HepG2 (cell line): ENCODE measurements at regions not wholly inside any gene's neighbourhood (a gene's known extent, or its start where the extent isn't known, plus 50 kb on each side); places are given as distances from the start of the nearest gene placed in this dataset.
"Not testable (repeated sequence)": the region's sequence is repeated elsewhere in the genome, so short reads cannot be mapped to it uniquely, and the experiment has no call there.

Experiments used
- ATAC-seq: fragments of 200-7000 bp; cut with Tn5 transposase; 3 replicates; pipeline ENCODE4 v1.9.1; 2020; ENCODE audit warnings: mild to moderate bottlenecking, moderate library complexity
- BruUV-seq: library from RNA; stranded (reverse); fragments of 400-500 nt; replicated peaks from 2 replicates; lab custom pipeline; 2021; lab: Mats Ljungman, UMichigan
- CTCF ChIA-PET: fragments of 300-600 bp; formaldehyde crosslinking; extraction: SDS; loops from one replicate; lab custom pipeline; 2021; ENCODE audit warnings: low total read pairs, inconsistent platforms, low intra/inter-chr PET ratio; lab: Yijun Ruan, JAX
- POLR2A ChIA-PET: fragments of 350-600 bp; sonication (Branson Sonifier 250); formaldehyde crosslinking; loops from one replicate; lab custom pipeline; 2020; ENCODE audit warnings: antibody characterized with exemption, inconsistent platforms; lab: Yijun Ruan, JAX
- DNase-seq: peaks from one replicate; pipeline ENCODE4 v3.0.0-alpha.2; 2015; ENCODE audit warnings: low spot score
- FAIRE-seq: peaks from 3 replicates; lab custom pipeline; 2011; peaks lifted over from hg19 to GRCh38; lab: Jason Lieb, UNC
- H2AFZ ChIP-seq: one replicate; pipeline ENCODE4 v1.6.1; 2011; ENCODE audit warnings: low read length, inconsistent platforms
- H3K27ac ChIP-seq: fragments of 300-600 bp; 3 replicates; pipeline ENCODE4 v1.8.0; 2011; ENCODE audit warnings: mixed run types, mild to moderate bottlenecking, mixed read lengths, low read length, inconsistent platforms; ENCODE audit not compliant: insufficient read depth; ENCODE audit errors: extremely low read length
- H3K27me3 ChIP-seq, 2 experiments: fragments of 200-600 bp in 1 of 2; 2 replicates in 1 of 2; 3 replicates in 1 of 2; pipeline versions ENCODE4 v1.6.0 to v1.8.0; 2011; ENCODE audit warnings: low read length in 2 of 2, mild to moderate bottlenecking in 2 of 2, moderate library complexity in 2 of 2, inconsistent platforms in 1 of 2; ENCODE audit not compliant: insufficient read depth in 2 of 2, control insufficient read depth in 1 of 2
- H3K36me3 ChIP-seq, 2 experiments: fragments of 200-600 bp in 1 of 2; replicated peaks in 1 of 2; 2 replicates in 1 of 2; 3 replicates in 1 of 2; pipeline versions ENCODE4 v1.5.1 to v1.8.0; 2011; ENCODE audit warnings: low read length in 2 of 2, inconsistent platforms in 1 of 2; ENCODE audit not compliant: insufficient read depth in 2 of 2, control insufficient read depth in 1 of 2
- H3K4me1 ChIP-seq: 2 replicates; pipeline ENCODE4 v1.5.1; 2012; ENCODE audit warnings: low read length, inconsistent platforms; ENCODE audit not compliant: insufficient read depth
- H3K4me2 ChIP-seq: 2 replicates; pipeline ENCODE4 v1.6.0; 2011; ENCODE audit warnings: low read depth, low read length, inconsistent platforms
- H3K4me3 ChIP-seq, 3 experiments: fragments of 200-600 bp in 1 of 3; sonication (generic), shearing (Covaris generic) in 1 of 3; replicated peaks in 1 of 3; 2 replicates each; pipeline ENCODE4 v1.5.1; 2011 to 2016; ENCODE audit warnings: low read length in 3 of 3, inconsistent platforms in 2 of 3, low read depth in 2 of 3, mild to moderate bottlenecking in 2 of 3, control low read depth in 1 of 3, mixed read lengths in 1 of 3; ENCODE audit not compliant: insufficient read depth in 1 of 3
- H3K79me2 ChIP-seq: one replicate; pipeline ENCODE4 v1.6.1; 2011; ENCODE audit warnings: low read length, inconsistent platforms; ENCODE audit not compliant: insufficient read depth
- H3K9ac ChIP-seq: 2 replicates; pipeline ENCODE4 v1.6.0; 2011; ENCODE audit warnings: mild to moderate bottlenecking, low read depth, low read length, inconsistent platforms; ENCODE audit not compliant: insufficient read depth
- H3K9me3 ChIP-seq: 2 replicates; pipeline ENCODE4 v1.5.1; 2012; ENCODE audit warnings: mild to moderate bottlenecking, low read length
- H4K20me1 ChIP-seq: 2 replicates; pipeline ENCODE4 v1.6.0; 2011; ENCODE audit warnings: inconsistent platforms, mild to moderate bottlenecking, low read length, moderate library complexity; ENCODE audit not compliant: insufficient read depth
- KAT7 ChIP-seq: IDR thresholded peaks from 2 replicates; pipeline ENCODE4 v1.6.1; 2018; ENCODE audit warnings: borderline replicate concordance, missing compliant biosample characterization
- THAP8 ChIP-seq: sonication (generic); formaldehyde crosslinking; IDR thresholded peaks from 2 replicates; pipeline ENCODE4 v1.5.1; 2020; ENCODE audit warnings: missing genetic modification reagents, mild to moderate bottlenecking, borderline replicate concordance
- ZBTB2 ChIP-seq: sonication (generic); formaldehyde crosslinking; IDR thresholded peaks from 2 replicates; pipeline ENCODE4 v1.8.0; 2022; ENCODE audit warnings: low read depth, missing genetic modification reagents
- ZNF589 ChIP-seq: sonication (generic); formaldehyde crosslinking; conservative IDR thresholded peaks from 2 replicates; pipeline ENCODE4 v1.8.0; 2022; ENCODE audit warnings: mild to moderate bottlenecking, moderate library complexity, missing genetic modification reagents
- ZNF615 ChIP-seq: sonication (generic); formaldehyde crosslinking; IDR thresholded peaks from 2 replicates; pipeline ENCODE4 v1.5.0; 2020; ENCODE audit warnings: mild to moderate bottlenecking, missing genetic modification reagents, borderline replicate concordance
- WGBS: methylation state at CpG from one replicate; pipeline ENCODE4 v1.1.6; 2017; ENCODE audit warnings: low lambda C conversion rate; 5-methylcytosine and 5-hydroxymethylcytosine counted together
- in situ Hi-C: cut with HindIII; loops from 2 replicates; pipeline ENCODE4 v1.10.0; 2017; ENCODE audit warnings: low pct_unique_long_range_greater_than_20kb; ENCODE audit not compliant: extremely low pct_ligation_motif_present
- intact Hi-C: fragments of 100-400 bp; cut with micrococcal nuclease; formaldehyde crosslinking; loops from one replicate; pipeline ENCODE4 v1.10.0; 2022; ENCODE audit not compliant: unreplicated experiment
- TF ChIP-seq, protein P1 (sequence below): sonication (generic); formaldehyde crosslinking; IDR thresholded peaks from 2 replicates; pipeline ENCODE4 v1.8.0; 2022; ENCODE audit warnings: missing genetic modification reagents, mild to moderate bottlenecking, moderate library complexity, borderline replicate concordance
- TF ChIP-seq, protein P2 (sequence below): sonication (generic); formaldehyde crosslinking; IDR thresholded peaks from 2 replicates; pipeline ENCODE4 v1.4.0; 2020; ENCODE audit warnings: mild to moderate bottlenecking, missing genetic modification reagents
- TF ChIP-seq, protein P3 (sequence below): sonication (generic); formaldehyde crosslinking; IDR thresholded peaks from 2 replicates; pipeline ENCODE4 v1.5.1; 2020; ENCODE audit warnings: missing genetic modification reagents, mild to moderate bottlenecking, borderline replicate concordance

DNA sequence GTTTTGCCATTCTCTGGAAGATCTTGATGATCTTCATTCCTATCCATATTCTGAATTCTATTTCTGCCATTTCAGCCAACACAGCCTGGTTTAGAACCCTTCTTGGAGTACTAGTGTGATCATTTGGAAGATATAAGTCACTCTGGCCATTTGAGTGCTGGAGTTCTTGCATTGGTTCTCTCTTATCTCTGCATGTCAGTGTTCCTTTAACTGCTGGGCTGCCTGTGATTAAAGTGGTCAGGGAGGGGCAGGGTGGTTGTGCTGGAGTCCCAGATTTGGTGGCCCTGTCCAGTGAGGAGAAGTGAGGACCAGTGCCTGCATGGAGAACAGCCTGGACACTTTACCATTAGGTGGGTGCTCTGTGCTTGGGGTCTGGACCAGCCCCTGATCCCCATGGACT is 173.0 kb downstream of the SOD2 start (continued):
- no peak for TF ChIP-seq ZBTB2
- TF ChIP-seq, protein P1, sequence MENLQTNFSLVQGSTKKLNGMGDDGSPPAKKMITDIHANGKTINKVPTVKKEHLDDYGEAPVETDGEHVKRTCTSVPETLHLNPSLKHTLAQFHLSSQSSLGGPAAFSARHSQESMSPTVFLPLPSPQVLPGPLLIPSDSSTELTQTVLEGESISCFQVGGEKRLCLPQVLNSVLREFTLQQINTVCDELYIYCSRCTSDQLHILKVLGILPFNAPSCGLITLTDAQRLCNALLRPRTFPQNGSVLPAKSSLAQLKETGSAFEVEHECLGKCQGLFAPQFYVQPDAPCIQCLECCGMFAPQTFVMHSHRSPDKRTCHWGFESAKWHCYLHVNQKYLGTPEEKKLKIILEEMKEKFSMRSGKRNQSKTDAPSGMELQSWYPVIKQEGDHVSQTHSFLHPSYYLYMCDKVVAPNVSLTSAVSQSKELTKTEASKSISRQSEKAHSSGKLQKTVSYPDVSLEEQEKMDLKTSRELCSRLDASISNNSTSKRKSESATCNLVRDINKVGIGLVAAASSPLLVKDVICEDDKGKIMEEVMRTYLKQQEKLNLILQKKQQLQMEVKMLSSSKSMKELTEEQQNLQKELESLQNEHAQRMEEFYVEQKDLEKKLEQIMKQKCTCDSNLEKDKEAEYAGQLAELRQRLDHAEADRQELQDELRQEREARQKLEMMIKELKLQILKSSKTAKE (CRISPR knock-in tag) = no peak

DNA sequence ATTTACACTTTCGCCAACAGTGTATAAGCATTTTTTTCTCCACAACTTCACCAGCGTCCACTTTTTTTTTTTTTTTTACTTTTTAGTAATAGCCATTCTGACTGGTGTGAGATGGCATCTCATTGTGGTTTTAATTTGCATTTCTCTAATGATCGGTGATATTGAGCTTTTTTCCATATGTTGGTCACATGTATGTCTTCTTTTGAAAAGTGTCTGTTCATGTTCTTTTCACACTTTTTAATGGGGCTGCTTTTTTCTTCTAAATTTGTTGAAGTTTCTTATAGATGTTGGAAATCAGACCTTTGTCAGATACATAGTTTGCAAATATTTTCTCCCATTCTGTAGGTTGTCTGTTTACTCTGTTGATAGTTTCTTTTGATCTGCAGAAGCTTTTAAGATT is 177.2 kb downstream of the SOD2 start:
- H3K4me1 ChIP-seq, H3K27ac ChIP-seq, FAIRE-seq, H3K36me3 ChIP-seq, H2AFZ ChIP-seq, BruUV-seq, in situ Hi-C loops, H3K27me3 ChIP-seq, DNase-seq, H3K9ac ChIP-seq, H4K20me1 ChIP-seq, ATAC-seq, H3K9me3 ChIP-seq, H3K4me2 ChIP-seq, POLR2A ChIA-PET, H3K79me2 ChIP-seq, CTCF ChIA-PET, intact Hi-C loops, H3K4me3 ChIP-seq: not testable (repeated sequence)
- 42% methylated on average over 3 of the region's 3 CpGs for WGBS

DNA sequence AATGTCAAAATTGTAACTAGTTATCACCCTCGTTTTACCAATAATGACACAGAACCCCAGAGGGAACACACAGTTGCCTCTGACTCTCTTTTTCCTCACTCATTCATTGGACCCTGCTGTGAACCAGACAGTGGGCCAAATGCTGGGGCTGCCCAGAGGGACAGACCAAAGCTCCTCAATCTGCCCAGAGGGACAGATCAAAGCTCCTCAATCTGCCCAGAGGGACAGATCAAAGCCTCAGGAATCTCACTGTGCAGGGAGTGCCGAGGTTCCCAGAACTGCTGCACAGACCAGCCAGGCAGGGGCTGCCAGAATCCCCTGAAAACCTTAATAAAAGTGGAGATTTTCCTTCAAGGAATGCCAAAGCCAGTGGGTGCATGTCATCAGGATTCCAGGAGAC is 179.1 kb downstream of the SOD2 start:
- no peaks in the 10 kb centered on the region for H3K4me1 ChIP-seq
- H3K4me2 ChIP-seq = no peak overlapping the region
- ChIA-PET POLR2A (no interaction called here), CTCF (no interaction called here)
- H3K9ac ChIP-seq = no peak overlapping the region
- intact Hi-C loops = no loop called here
- no peak for DNase-seq
- no peaks in the 10 kb centered on the region for H3K79me2 ChIP-seq
- BruUV-seq = no TSS peak
- no peak for ATAC-seq
- H3K27ac ChIP-seq = no peak overlapping the region
- no peaks in the 10 kb centered on the region for H4K20me1 ChIP-seq
- peaks cover 0 to 20% of the 10 kb centered on the region in 2 experiments; a peak in 3 of 5 replicates for H3K27me3 ChIP-seq
- H3K36me3 ChIP-seq = no peaks in the 10 kb centered on the region
- no peak overlapping the region for H3K4me3 ChIP-seq
- in situ Hi-C loops = no loop called here
- H2AFZ ChIP-seq = no peak overlapping the region
- H3K9me3 ChIP-seq = no peaks in the 10 kb centered on the region
- 0% methylated on average over 2 of the region's 2 CpGs for WGBS
- FAIRE-seq = no peak
- no peak for TF ChIP-seq THAP8 (CRISPR knock-in tag)
- TF ChIP-seq KAT7 (CRISPR knock-in tag) = no peak
- no peak for TF ChIP-seq ZNF589 (CRISPR knock-in tag)
- TF ChIP-seq, protein P2, sequence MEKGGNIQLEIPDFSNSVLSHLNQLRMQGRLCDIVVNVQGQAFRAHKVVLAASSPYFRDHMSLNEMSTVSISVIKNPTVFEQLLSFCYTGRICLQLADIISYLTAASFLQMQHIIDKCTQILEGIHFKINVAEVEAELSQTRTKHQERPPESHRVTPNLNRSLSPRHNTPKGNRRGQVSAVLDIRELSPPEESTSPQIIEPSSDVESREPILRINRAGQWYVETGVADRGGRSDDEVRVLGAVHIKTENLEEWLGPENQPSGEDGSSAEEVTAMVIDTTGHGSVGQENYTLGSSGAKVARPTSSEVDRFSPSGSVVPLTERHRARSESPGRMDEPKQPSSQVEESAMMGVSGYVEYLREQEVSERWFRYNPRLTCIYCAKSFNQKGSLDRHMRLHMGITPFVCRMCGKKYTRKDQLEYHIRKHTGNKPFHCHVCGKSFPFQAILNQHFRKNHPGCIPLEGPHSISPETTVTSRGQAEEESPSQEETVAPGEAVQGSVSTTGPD (CRISPR knock-in tag) = no peak
- TF ChIP-seq, protein P3, sequence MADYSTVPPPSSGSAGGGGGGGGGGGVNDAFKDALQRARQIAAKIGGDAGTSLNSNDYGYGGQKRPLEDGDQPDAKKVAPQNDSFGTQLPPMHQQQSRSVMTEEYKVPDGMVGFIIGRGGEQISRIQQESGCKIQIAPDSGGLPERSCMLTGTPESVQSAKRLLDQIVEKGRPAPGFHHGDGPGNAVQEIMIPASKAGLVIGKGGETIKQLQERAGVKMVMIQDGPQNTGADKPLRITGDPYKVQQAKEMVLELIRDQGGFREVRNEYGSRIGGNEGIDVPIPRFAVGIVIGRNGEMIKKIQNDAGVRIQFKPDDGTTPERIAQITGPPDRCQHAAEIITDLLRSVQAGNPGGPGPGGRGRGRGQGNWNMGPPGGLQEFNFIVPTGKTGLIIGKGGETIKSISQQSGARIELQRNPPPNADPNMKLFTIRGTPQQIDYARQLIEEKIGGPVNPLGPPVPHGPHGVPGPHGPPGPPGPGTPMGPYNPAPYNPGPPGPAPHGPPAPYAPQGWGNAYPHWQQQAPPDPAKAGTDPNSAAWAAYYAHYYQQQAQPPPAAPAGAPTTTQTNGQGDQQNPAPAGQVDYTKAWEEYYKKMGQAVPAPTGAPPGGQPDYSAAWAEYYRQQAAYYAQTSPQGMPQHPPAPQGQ (CRISPR knock-in tag) = no peak
- TF ChIP-seq ZNF615 (CRISPR knock-in tag) = no peak
